MCF 10A (cell line): ENCODE measurements at regions not wholly inside any gene's neighbourhood (a gene's known extent, or its start where the extent isn't known, plus 50 kb on each side); places are given as distances from the start of the nearest gene placed in this dataset.

Experiments
- BruUV-seq: library from RNA; stranded (reverse); fragments of 400-500 nt; replicated peaks from 2 replicates; lab custom pipeline; 2021; lab: Mats Ljungman, UMichigan
- CTCF ChIA-PET: fragments of 300-600 bp; sonication (Branson Sonifier 250); formaldehyde crosslinking; extraction: SDS; loops from one replicate; lab custom pipeline; 2021; ENCODE audit warnings: antibody characterized with exemption, inconsistent platforms; lab: Yijun Ruan, JAX
- POLR2A ChIA-PET: fragments of 300-600, 350-650 bp; sonication (Branson Sonifier 250); formaldehyde crosslinking; extraction: SDS; loops from one replicate; lab custom pipeline; 2020; ENCODE audit warnings: antibody characterized with exemption, inconsistent platforms; lab: Yijun Ruan, JAX
- DNase-seq: peaks from one replicate; pipeline ENCODE4 v3.0.0-alpha.2; 2018; ENCODE audit not compliant: unreplicated experiment
- H3K27ac Mint-ChIP-seq: one replicate; pipeline ENCODE4 v1.8.0; 2022; ENCODE audit warnings: mild to moderate bottlenecking, low read depth, mixed read lengths; ENCODE audit not compliant: unreplicated experiment
- H3K27me3 Mint-ChIP-seq: one replicate; pipeline ENCODE4 v1.8.0; 2022; ENCODE audit warnings: mixed read lengths; ENCODE audit not compliant: insufficient read depth, unreplicated experiment
- H3K36me3 Mint-ChIP-seq: one replicate; pipeline ENCODE4 v1.8.0; 2022; ENCODE audit warnings: mild to moderate bottlenecking, moderate library complexity, mixed read lengths; ENCODE audit not compliant: insufficient read depth, unreplicated experiment
- H3K4me1 Mint-ChIP-seq: one replicate; pipeline ENCODE4 v1.8.0; 2022; ENCODE audit warnings: mixed read lengths; ENCODE audit not compliant: insufficient read depth, unreplicated experiment
- H3K4me3 Mint-ChIP-seq: one replicate; pipeline ENCODE4 v1.8.0; 2022; ENCODE audit warnings: mild to moderate bottlenecking, moderate library complexity, mixed read lengths; ENCODE audit not compliant: unreplicated experiment
- H3K9me3 Mint-ChIP-seq: one replicate; pipeline ENCODE4 v1.8.0; 2022; ENCODE audit warnings: mixed read lengths; ENCODE audit not compliant: unreplicated experiment
- CTCF ChIP-seq: fragments of 200-600 bp; IDR thresholded peaks from one replicate; pipeline ENCODE4 v1.8.0; 2022; ENCODE audit warnings: antibody characterized with exemption, mild to moderate bottlenecking; ENCODE audit not compliant: unreplicated experiment
- intact Hi-C: fragments of 100-400 bp; cut with micrococcal nuclease; formaldehyde crosslinking; loops from 2 replicates; pipeline ENCODE4 v1.14.1; 2022

- TF ChIP-seq CTCF: no peak
- Mint-ChIP-seq H3K36me3 (no peaks in the 10 kb centered on the region), H3K9me3 (no peaks in the 10 kb centered on the region), H3K27me3 (no peaks in the 10 kb centered on the region), H3K4me3 (no peak overlapping the region), H3K27ac (no peak overlapping the region), H3K4me1 (peaks cover 6% of the 10 kb centered on the region)
- CTCF ChIA-PET: interaction anchor here (0.5 to 0.7 kb wide), 3 partner anchors 23 to 787 kb away, joined by 3 read pairs; no protein-coding TSS in a partner anchor
- POLR2A ChIA-PET: no interaction called here
- intact Hi-C loops: no loop called here
- BruUV-seq: no TSS peak
- no peak for DNase-seq
Measured at GRCh38 chr6:16868968-16869367, 107.7 kb upstream of the ATXN1 start.

GRCh38 chr6:16857969-16858592 lies 96.8 kb upstream of the ATXN1 start:
- POLR2A ChIA-PET: no interaction called here
- intact Hi-C loops: no loop called here
- DNase-seq: no peak
- CTCF ChIA-PET: interaction anchor here (0.7 kb wide), 1 partner anchor 17 kb away, joined by 3 read pairs; no protein-coding TSS in a partner anchor
- Mint-ChIP-seq H3K4me3 (no peak overlapping the region), H3K4me1 (no peaks in the 10 kb centered on the region), H3K9me3 (no peaks in the 10 kb centered on the region), H3K27me3 (no peaks in the 10 kb centered on the region), H3K36me3 (peaks cover 3% of the 10 kb centered on the region), H3K27ac (no peak overlapping the region)
- no TSS peak for BruUV-seq
- no peak for TF ChIP-seq CTCF

GRCh38 chr6:16855460-16855859 lies 94.2 kb upstream of the ATXN1 start:
- no peak for DNase-seq
- no peak for TF ChIP-seq CTCF
- CTCF ChIA-PET: no interaction called here

GRCh38 chr6:16854986-16855385 lies 93.7 kb upstream of the ATXN1 start:
- H3K9me3 Mint-ChIP-seq: no peaks in the 10 kb centered on the region
- ChIA-PET POLR2A (no interaction called here), CTCF (no interaction called here)
- no peaks in the 10 kb centered on the region for H3K27me3 Mint-ChIP-seq
- no peak for TF ChIP-seq CTCF
- H3K4me3 Mint-ChIP-seq: no peak overlapping the region
- intact Hi-C loops: no loop called here
- H3K36me3 Mint-ChIP-seq: no peaks in the 10 kb centered on the region
- no peak overlapping the region for H3K27ac Mint-ChIP-seq
- H3K4me1 Mint-ChIP-seq: peaks cover 9% of the 10 kb centered on the region
- no TSS peak for BruUV-seq
- DNase-seq: no peak

More at GRCh38 chr6:16855460-16855859, 94.2 kb upstream of the ATXN1 start:
- no peak overlapping the region for H3K27ac Mint-ChIP-seq
- H3K4me1 Mint-ChIP-seq: peaks cover 9% of the 10 kb centered on the region
- no TSS peak for BruUV-seq
- POLR2A ChIA-PET: no interaction called here
- H3K4me3 Mint-ChIP-seq: no peak overlapping the region
- intact Hi-C loops: no loop called here
- no peaks in the 10 kb centered on the region for H3K27me3 Mint-ChIP-seq
- H3K9me3 Mint-ChIP-seq: no peaks in the 10 kb centered on the region
- no peaks in the 10 kb centered on the region for H3K36me3 Mint-ChIP-seq
